Coronary artery (tissue), 2 donors: ENCODE measurements at regions not wholly inside any gene's neighbourhood (a gene's known extent, or its start where the extent isn't known, plus 50 kb on each side); places are given as distances from the start of the nearest gene placed in this dataset.

Experiments
- DNase-seq: peaks from one replicate; pipeline ENCODE4 v3.0.0-alpha.2; 2017; ENCODE audit warnings: low spot score
- H3K27ac ChIP-seq, 2 donors: fragments of 200-600 bp; sonication (generic); one replicate each; pipeline ENCODE4 v1.5.1; 2016 to 2019
- H3K4me3 ChIP-seq: fragments of 200-600 bp; sonication (generic); 2 replicates; pipeline ENCODE4 v1.5.1; 2016; ENCODE audit warnings: mild to moderate bottlenecking, moderate library complexity
- TF ChIP-seq, protein P1 (sequence below): fragments of 200-600 bp; sonication (generic); IDR thresholded peaks from one replicate; pipeline ENCODE4 v1.5.1; 2019; ENCODE audit warnings: antibody characterized with exemption

DNA sequence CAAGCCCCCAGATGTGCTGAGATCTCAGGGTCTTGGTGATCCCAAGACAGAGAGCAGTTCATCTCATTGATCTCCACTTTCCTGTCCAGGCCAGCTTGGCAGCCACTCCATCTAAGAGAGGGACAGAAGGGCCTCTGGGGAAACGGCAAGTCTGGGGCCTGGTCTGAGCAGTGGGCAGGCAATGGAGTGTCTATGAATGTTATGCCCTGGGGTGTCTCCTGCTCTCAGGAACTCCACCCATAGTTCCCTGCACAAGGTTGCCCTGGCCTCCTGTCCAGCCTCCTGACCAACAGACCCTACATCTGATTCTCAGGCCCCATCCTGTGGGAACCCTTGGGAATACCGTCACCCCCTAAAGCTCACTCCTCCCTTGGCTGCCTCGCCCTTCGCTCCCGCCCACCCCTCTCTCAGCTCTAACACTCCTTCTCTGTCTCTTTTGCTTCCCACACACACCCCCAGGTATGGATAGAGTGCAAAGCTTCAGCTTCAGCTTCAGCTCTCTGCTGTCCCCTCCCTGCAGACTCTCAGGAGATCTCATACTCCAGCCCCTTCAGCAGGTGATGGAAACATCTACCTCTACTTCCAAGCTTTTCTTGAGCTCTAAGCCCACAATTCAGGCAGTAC, 83.0 kb downstream of the HIF1AN start:
- Histone ChIP-seq H3K27ac (no peak overlapping the region), H3K4me3 (no peak overlapping the region)
- TF ChIP-seq, protein P1, sequence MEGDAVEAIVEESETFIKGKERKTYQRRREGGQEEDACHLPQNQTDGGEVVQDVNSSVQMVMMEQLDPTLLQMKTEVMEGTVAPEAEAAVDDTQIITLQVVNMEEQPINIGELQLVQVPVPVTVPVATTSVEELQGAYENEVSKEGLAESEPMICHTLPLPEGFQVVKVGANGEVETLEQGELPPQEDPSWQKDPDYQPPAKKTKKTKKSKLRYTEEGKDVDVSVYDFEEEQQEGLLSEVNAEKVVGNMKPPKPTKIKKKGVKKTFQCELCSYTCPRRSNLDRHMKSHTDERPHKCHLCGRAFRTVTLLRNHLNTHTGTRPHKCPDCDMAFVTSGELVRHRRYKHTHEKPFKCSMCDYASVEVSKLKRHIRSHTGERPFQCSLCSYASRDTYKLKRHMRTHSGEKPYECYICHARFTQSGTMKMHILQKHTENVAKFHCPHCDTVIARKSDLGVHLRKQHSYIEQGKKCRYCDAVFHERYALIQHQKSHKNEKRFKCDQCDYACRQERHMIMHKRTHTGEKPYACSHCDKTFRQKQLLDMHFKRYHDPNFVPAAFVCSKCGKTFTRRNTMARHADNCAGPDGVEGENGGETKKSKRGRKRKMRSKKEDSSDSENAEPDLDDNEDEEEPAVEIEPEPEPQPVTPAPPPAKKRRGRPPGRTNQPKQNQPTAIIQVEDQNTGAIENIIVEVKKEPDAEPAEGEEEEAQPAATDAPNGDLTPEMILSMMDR, result no peak
- DNase-seq, result no peak

DNA sequence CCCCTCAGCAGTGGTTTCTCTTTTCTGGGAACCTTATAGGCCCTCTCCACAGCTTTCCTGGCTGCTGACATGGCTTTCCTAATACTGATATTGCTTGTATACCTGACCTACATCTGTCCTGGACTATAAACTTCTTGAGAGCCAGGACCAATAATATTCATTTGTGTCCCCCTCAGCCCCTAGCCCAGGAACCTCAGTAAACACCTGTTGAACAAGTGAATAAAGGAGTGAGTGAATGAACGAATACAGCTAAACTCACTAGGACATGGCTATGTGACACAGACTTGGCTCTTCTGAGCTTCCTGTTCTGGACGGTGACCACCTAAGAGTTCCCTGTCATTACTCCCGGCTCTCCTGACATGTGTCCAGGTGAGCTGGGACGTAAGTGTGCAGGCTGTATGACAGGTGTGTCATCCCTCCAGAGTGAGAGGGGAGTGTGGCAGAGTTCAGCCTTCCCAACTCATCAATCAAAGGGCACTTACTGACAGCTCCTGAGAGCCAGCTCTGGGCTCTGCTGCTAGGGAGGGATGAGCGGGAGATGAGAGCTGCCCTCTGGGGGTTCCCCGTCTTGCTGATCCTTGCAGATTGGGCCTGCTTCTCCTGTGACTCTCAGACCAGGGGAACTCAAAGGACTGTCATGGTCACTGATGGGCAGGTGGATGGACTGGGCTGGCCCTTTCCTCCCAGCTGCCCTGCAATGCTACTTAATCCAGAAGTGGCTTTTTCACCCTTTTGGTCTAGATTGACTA, 84.5 kb downstream of the HIF1AN start:
- no peak overlapping the region for H3K4me3 ChIP-seq
- no peak overlapping the region for H3K27ac ChIP-seq
- TF ChIP-seq, protein P1, result no peak
- no peak for DNase-seq

DNA sequence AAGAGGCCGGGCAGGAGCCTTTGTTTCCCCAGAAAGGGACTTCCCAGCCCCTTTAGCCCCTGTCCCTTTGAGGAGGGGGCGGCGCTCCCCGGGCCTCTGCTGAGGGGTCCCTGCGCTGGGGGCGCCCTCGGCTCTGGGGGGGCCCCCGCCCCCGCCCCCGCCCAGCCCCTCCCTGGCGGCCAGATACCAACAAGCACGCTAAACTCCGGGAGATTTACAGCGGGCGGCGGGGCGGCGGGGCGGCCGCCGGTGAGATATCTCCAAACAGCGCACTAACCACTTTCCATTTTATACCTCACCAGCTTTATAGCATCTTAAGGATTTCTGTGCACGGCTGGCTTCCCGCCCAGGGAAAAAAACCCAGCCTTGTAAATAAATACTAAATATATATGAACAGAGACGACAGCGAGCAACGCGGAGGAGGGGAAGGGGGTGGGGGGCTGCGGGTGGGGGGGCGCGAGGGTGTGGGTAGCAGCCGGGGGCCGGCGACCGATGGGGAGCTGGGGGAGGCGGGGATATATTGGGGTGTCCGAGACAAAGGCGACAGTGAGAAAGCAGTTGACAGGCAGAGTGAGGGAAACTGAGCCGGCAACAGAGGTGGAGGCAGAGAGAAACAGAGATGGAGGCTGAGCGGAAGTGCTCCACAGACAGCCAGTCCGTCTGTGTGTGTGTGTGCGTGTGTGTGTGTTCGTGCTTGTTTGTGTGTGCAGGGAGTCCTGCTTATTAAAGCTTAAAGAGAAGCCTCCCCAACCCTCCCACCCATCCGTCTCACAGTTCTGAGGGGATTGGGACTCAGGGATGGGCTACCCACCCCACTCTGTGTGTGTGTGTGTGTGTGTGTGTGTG, 85.8 kb downstream of the HIF1AN start:
- Histone ChIP-seq H3K27ac (no peak overlapping the region), H3K4me3 (no peak overlapping the region)
- no peak for DNase-seq
- TF ChIP-seq, protein P1, result no peak

DNA sequence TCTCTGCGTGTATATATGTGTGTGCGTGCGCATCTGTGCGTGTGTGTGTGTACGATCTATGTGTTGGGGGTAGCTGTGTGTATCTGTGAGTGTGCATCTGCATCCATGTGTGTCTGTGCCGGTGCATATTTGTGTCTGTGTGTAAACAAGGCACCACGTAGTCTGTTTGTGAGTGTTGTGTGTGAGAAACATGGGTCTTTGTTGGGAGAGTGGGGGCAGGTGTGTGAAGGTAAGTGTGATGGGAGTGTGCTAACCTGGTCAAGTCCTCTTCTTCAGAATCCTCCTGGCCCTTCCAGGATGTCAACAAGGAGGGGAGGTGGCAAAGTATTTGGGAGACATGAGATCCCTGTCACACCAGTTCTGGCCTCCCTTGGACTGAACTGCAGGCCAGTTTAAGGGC, 87.2 kb downstream of the HIF1AN start:
- DNase-seq, result peak; percentile 28
- H3K4me3 ChIP-seq, result no peak overlapping the region
- TF ChIP-seq, protein P1, result no peak
- no peak overlapping the region for H3K27ac ChIP-seq

DNA sequence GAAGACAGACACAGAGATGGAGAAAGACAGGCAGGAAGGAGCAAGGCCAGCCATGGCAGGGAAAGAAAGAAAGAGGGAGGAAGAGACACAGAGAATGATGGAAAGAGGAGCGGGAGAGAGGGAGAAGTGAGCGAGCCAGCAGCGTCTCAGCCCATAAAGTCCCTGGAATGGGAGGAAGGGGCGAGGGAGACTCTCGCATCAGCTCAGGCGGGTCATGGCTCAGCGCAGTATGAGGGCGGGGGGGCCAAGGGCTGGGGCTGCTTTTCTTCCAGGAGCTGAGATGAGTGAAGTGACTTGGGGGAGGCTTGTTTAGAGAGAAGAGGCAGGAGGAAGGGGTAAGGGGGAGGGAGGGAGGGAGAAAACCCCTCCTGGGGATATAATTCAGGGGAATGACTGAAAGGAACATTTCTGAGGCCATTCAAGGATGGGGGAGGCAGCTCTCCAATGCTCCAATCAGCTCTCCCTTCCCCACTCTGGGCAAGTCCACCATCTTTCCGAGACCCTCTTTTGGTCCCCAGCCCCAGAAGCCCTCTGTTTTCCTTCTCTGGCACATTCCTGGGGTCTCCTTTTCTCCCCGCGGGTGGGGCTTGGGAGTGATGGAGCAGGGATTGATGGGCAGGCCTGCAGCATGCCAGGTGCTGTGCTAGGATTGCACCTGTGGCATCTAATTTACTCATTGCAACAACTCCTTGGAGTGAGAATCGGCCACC, 87.9 kb downstream of the HIF1AN start:
- Histone ChIP-seq H3K4me3 (no peak overlapping the region), H3K27ac (no peak overlapping the region)
- DNase-seq, result peak; percentile 33
- TF ChIP-seq, protein P1, result no peak

DNA sequence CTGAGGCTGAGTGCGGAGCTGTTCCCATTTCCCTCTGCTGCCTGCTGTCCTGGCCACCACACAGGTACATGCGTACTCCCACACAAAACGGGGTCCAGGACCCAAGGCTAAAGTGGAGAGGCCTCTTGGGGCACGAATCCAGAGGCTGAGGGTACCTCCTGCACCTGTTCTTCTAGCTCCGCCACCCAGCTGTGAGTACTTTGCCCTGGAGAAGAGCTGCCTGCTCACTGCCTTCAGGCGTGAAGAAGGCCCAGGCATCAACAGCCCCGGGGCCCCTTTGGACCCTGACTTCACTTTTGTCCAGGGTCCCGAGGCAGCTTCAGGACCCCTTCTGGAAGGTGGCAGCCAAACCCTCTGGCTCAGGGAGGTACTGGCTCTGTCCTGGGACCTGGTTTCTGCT, 88.6 kb downstream of the HIF1AN start:
- Histone ChIP-seq H3K27ac (no peak overlapping the region), H3K4me3 (no peak overlapping the region)
- no peak for DNase-seq
- TF ChIP-seq, protein P1, result no peak
